Posterior cingulate gyrus (tissue), 11 donors: ENCODE measurements at regions not wholly inside any gene's neighbourhood (a gene's known extent, or its start where the extent isn't known, plus 50 kb on each side); places are given as distances from the start of the nearest gene placed in this dataset.

Experiments
- DNase-seq, 10 donors: peaks; one replicate each; pipeline versions ENCODE4 v3.0.0 to v3.0.0-alpha.2; 2020 to 2021; ENCODE audit warnings: mixed read lengths in 3 of 10
- intact Hi-C: fragments of 100-400 bp; cut with DNase I; formaldehyde crosslinking; loops from one replicate; pipeline ENCODE4 v1.15.1; 2023

- peak in 1 of 10 donors; percentile 26 for DNase-seq
- intact Hi-C loops: loop anchor here (5.0 to 10.0 kb wide), 2 partner anchors 741 to 889 kb away; no protein-coding TSS in a partner anchor
These were observed 297.5 kb downstream of the UACA start for GRCh38 chr15:70465812-70466211.

GRCh38 chr15:70463453-70463834 is 299.9 kb downstream of the UACA start:
- intact Hi-C loops: loop anchor here (10.0 kb wide), 1 partner anchor 739 kb away; no protein-coding TSS in a partner anchor
- no peak for DNase-seq

GRCh38 chr15:70461992-70462391 is 301.4 kb downstream of the UACA start:
- DNase-seq: peak in 1 of 10 donors; percentile 12
- intact Hi-C loops: loop anchor here (10.0 kb wide), 1 partner anchor 737 kb away; no protein-coding TSS in a partner anchor

GRCh38 chr15:70461017-70461416 is 302.3 kb downstream of the UACA start:
- intact Hi-C loops: loop anchor here (10.0 kb wide), 1 partner anchor 736 kb away; no protein-coding TSS in a partner anchor
- DNase-seq: no peak

- intact Hi-C loops: no loop called here
- DNase-seq: peak in 1 of 10 donors; percentile 15
These were observed 304.0 kb downstream of the UACA start for GRCh38 chr15:70459312-70459711.

- peak in 1 of 10 donors; percentile 12 for DNase-seq
- intact Hi-C loops: no loop called here
These were observed 309.6 kb downstream of the UACA start for GRCh38 chr15:70453766-70454165.

GRCh38 chr15:70453238-70453637 is 310.1 kb downstream of the UACA start:
- no peak for DNase-seq
- intact Hi-C loops: no loop called here

GRCh38 chr15:70451821-70452653 is 311.3 kb downstream of the UACA start:
- peak in 1 of 10 donors; percentile 67 for DNase-seq
- intact Hi-C loops: no loop called here

GRCh38 chr15:70450142-70450443 is 313.3 kb downstream of the UACA start:
- intact Hi-C loops: no loop called here
- no peak for DNase-seq

- peak in 1 of 10 donors; percentile 6 for DNase-seq
- intact Hi-C loops: no loop called here
These were observed 313.8 kb downstream of the UACA start for GRCh38 chr15:70449311-70450141.

GRCh38 chr15:70447928-70448698 is 315.2 kb downstream of the UACA start:
- peak in 1 of 10 donors; percentile 86 for DNase-seq
- intact Hi-C loops: no loop called here

GRCh38 chr15:70447521-70447920 is 315.8 kb downstream of the UACA start:
- intact Hi-C loops: no loop called here
- peak in 1 of 10 donors; percentile 74 for DNase-seq

GRCh38 chr15:70447081-70447480 is 316.3 kb downstream of the UACA start:
- DNase-seq: peak in 1 of 10 donors; percentile 52
- intact Hi-C loops: no loop called here

GRCh38 chr15:70443486-70444273 is 319.7 kb downstream of the UACA start:
- no peak for DNase-seq
- intact Hi-C loops: no loop called here

GRCh38 chr15:70442616-70443321 is 320.6 kb downstream of the UACA start:
- intact Hi-C loops: no loop called here
- no peak for DNase-seq

GRCh38 chr15:70442211-70442610 is 321.1 kb downstream of the UACA start:
- intact Hi-C loops: no loop called here
- DNase-seq: no peak

- no peak for DNase-seq
- intact Hi-C loops: no loop called here
These were observed 322.8 kb downstream of the UACA start for GRCh38 chr15:70440416-70441138.

- no peak for DNase-seq
- intact Hi-C loops: no loop called here
These were observed 323.5 kb downstream of the UACA start for GRCh38 chr15:70439880-70440279.
